B cell (primary cell): ENCODE measurements at regions not wholly inside any gene's neighbourhood (a gene's known extent, or its start where the extent isn't known, plus 50 kb on each side); places are given as distances from the start of the nearest gene placed in this dataset.
"Not testable (repeated sequence)": the region's sequence is repeated elsewhere in the genome, so short reads cannot be mapped to it uniquely, and the experiment has no call there.

Source experiments
- ATAC-seq: fragments of 200-7000 bp; cut with Tn5 transposase; one replicate; pipeline ENCODE4 v1.10.0; 2021; ENCODE audit warnings: low read depth, mild to moderate bottlenecking, moderate number of reproducible peaks, moderate library complexity
- CTCF ChIA-PET: fragments of 350-600 bp; sonication (Branson Sonifier 250); formaldehyde crosslinking; loops from one replicate; lab custom pipeline; 2021; ENCODE audit warnings: antibody characterized with exemption, inconsistent platforms; lab: Charles Lee
- POLR2A ChIA-PET: fragments of 350-600 bp; sonication (Branson Sonifier 250); formaldehyde crosslinking; loops from one replicate; lab custom pipeline; 2021; ENCODE audit warnings: antibody characterized with exemption; lab: Charles Lee
- DNase-seq: peaks from one replicate; pipeline ENCODE4 v3.0.0; 2013
- H2AFZ ChIP-seq: 2 replicates; pipeline ENCODE4 v1.6.1; 2012; ENCODE audit warnings: mild to moderate bottlenecking, low read depth, low read length; ENCODE audit not compliant: insufficient read depth, poor library complexity, severe bottlenecking
- H3K27ac ChIP-seq, 2 donors: 1 replicate in 1 of 2; 2 replicates in 1 of 2; pipeline ENCODE4 v1.5.1; 2012 to 2013; ENCODE audit warnings: low read length in 2 of 2, mild to moderate bottlenecking in 2 of 2, moderate library complexity in 1 of 2
- H3K27me3 ChIP-seq, 4 experiments: fragments of 200-600 bp in 1 of 4; sonication (generic) in 1 of 4; replicated peaks in 1 of 4; 1 replicate in 2 of 4; 2 replicates in 2 of 4; pipeline versions ENCODE4 v1.6.1 to v1.7.0; 2013 to 2016; ENCODE audit warnings: low read length in 3 of 4, mild to moderate bottlenecking in 2 of 4, mixed read lengths in 1 of 4, moderate library complexity in 1 of 4; ENCODE audit not compliant: insufficient read depth in 4 of 4, control insufficient read depth in 3 of 4; ENCODE audit errors: control extremely low read depth in 1 of 4
- H3K36me3 ChIP-seq, 2 experiments: replicated peaks in 1 of 2; 1 replicate in 1 of 2; 2 replicates in 1 of 2; pipeline versions ENCODE4 v1.6.1 to v1.7.1; 2013; ENCODE audit warnings: low read length in 1 of 2; ENCODE audit not compliant: insufficient read depth in 2 of 2, control insufficient read depth in 1 of 2; ENCODE audit errors: control extremely low read depth in 1 of 2, extremely low read depth in 1 of 2
- H3K4me1 ChIP-seq, 2 donors: fragments of 200-600 bp in 1 of 2; sonication (generic) in 1 of 2; 1 replicate in 1 of 2; 2 replicates in 1 of 2; pipeline versions ENCODE4 v1.5.1 to v1.6.1; 2013 to 2017; ENCODE audit warnings: low read length in 2 of 2; ENCODE audit not compliant: control insufficient read depth in 2 of 2, insufficient read depth in 2 of 2
- H3K4me2 ChIP-seq: replicated peaks from 2 replicates; pipeline ENCODE3; 2012; ENCODE audit warnings: mild to moderate bottlenecking, low read depth, low read length; ENCODE audit not compliant: poor library complexity, severe bottlenecking
- H3K4me3 ChIP-seq, 5 experiments: fragments of 200-600 bp in 1 of 5; sonication (generic) in 1 of 5; 1 replicate in 3 of 5; 2 replicates in 2 of 5; pipeline versions ENCODE4 v1.5.1 to v1.7.0; 2011 to 2016; ENCODE audit warnings: low read length in 4 of 5, mild to moderate bottlenecking in 4 of 5, low read depth in 2 of 5, control low read depth in 1 of 5, moderate library complexity in 1 of 5; ENCODE audit not compliant: insufficient read depth in 1 of 5; ENCODE audit errors: control extremely low read depth in 1 of 5, extremely low read depth in 1 of 5
- H3K79me2 ChIP-seq: fragments of 200-600 bp; sonication (generic); one replicate; pipeline ENCODE4 v1.6.0; 2016; ENCODE audit warnings: low read length; ENCODE audit not compliant: control insufficient read depth, insufficient read depth
- H3K9ac ChIP-seq: fragments of 200-600 bp; sonication (generic); 2 replicates; pipeline ENCODE4 v1.6.1; 2017; ENCODE audit warnings: mild to moderate bottlenecking, low read length, moderate library complexity
- H3K9me3 ChIP-seq, 3 donors: one replicate each; pipeline versions ENCODE4 v1.6.1 to v1.7.1; 2013; ENCODE audit warnings: low read length in 2 of 3; ENCODE audit not compliant: control insufficient read depth in 2 of 3, insufficient read depth in 1 of 3; ENCODE audit errors: control extremely low read depth in 1 of 3
- H4K20me1 ChIP-seq: 2 replicates; pipeline ENCODE4 v1.6.0; 2012; ENCODE audit warnings: mild to moderate bottlenecking, low read length; ENCODE audit not compliant: insufficient read depth, control insufficient read depth, poor library complexity, severe bottlenecking
- H3K27ac Mint-ChIP-seq: one replicate; pipeline ENCODE4 v1.8.0; 2021; ENCODE audit warnings: mixed read lengths
- H3K27me3 Mint-ChIP-seq: one replicate; pipeline ENCODE4 v1.8.0; 2021; ENCODE audit warnings: mixed read lengths
- H3K4me1 Mint-ChIP-seq: one replicate; pipeline ENCODE4 v1.8.0; 2021; ENCODE audit warnings: mixed read lengths
- H3K4me3 Mint-ChIP-seq: one replicate; pipeline ENCODE4 v1.8.0; 2021; ENCODE audit warnings: mixed read lengths
- H3K9me3 Mint-ChIP-seq: one replicate; pipeline ENCODE4 v1.8.0; 2022; ENCODE audit warnings: mixed read lengths; ENCODE audit not compliant: insufficient read depth
- CTCF ChIP-seq: fragments of 200-600 bp; IDR thresholded peaks from one replicate; pipeline ENCODE4 v1.8.0; 2022; ENCODE audit warnings: antibody characterized with exemption, mild to moderate bottlenecking
- EZH2 ChIP-seq: IDR thresholded peaks from 2 replicates; pipeline ENCODE4 v1.6.1; 2012; ENCODE audit warnings: borderline replicate concordance, low read depth, mild to moderate bottlenecking, moderate library complexity, low read length; ENCODE audit not compliant: insufficient read depth, poor library complexity, severe bottlenecking
- WGBS: methylation state at CpG from one replicate; pipeline ENCODE4 v1.1.5; 2013; ENCODE audit warnings: missing lambda C conversion rate; ENCODE audit not compliant: insufficient coverage; 5-methylcytosine and 5-hydroxymethylcytosine counted together
- intact Hi-C: fragments of 100-400 bp; cut with micrococcal nuclease; formaldehyde crosslinking; loops from one replicate; pipeline ENCODE4 v1.10.0; 2022

GRCh38 chr1:112817555-112818373, 102.6 kb upstream of the PPM1J start:
- H3K4me2 ChIP-seq, result no peak overlapping the region
- DNase-seq (no peak), ATAC-seq (no peak)
- no peaks in the 10 kb centered on the region for H3K9me3 ChIP-seq
- H3K27ac Mint-ChIP-seq, result no peak overlapping the region
- WGBS, result 86% methylated on average over 4 of the region's 7 CpGs
- H3K4me1 ChIP-seq, result peaks cover 0 to 4% of the 10 kb centered on the region in 2 donors
- peaks cover 18% of the 10 kb centered on the region for H3K27me3 Mint-ChIP-seq
- H3K36me3 ChIP-seq, result no peaks in the 10 kb centered on the region
- intact Hi-C loops, result no loop called here
- no peak overlapping the region for H3K4me3 ChIP-seq
- no peak overlapping the region for H3K4me3 Mint-ChIP-seq
- H3K9me3 Mint-ChIP-seq, result no peaks in the 10 kb centered on the region
- H3K79me2 ChIP-seq, result no peaks in the 10 kb centered on the region
- H4K20me1 ChIP-seq, result no peaks in the 10 kb centered on the region
- ChIA-PET POLR2A (no interaction called here), CTCF (no interaction called here)
- peaks cover 2% of the 10 kb centered on the region for H3K4me1 Mint-ChIP-seq
- H2AFZ ChIP-seq, result no peak overlapping the region
- TF ChIP-seq CTCF (no peak), EZH2 (no peak)
- no peaks in the 10 kb centered on the region for H3K27me3 ChIP-seq
- no peak overlapping the region for H3K9ac ChIP-seq
- no peak overlapping the region for H3K27ac ChIP-seq

GRCh38 chr1:112815376-112815775, 100.2 kb upstream of the PPM1J start:
- ATAC-seq, result no peak
- H3K4me1 Mint-ChIP-seq, result peaks cover 2% of the 10 kb centered on the region
- ChIA-PET CTCF (no interaction called here), POLR2A (no interaction called here)
- intact Hi-C loops, result no loop called here
- no peak overlapping the region for H3K27ac Mint-ChIP-seq
- Histone ChIP-seq H3K9me3 (no peaks in the 10 kb centered on the region), H3K27ac (no peak overlapping the region), H3K79me2 (no peaks in the 10 kb centered on the region), H3K27me3 (no peaks in the 10 kb centered on the region), H3K4me1 (peaks cover 0 to 4% of the 10 kb centered on the region in 2 donors), H3K36me3 (no peaks in the 10 kb centered on the region), H4K20me1 (no peaks in the 10 kb centered on the region), H3K9ac (no peak overlapping the region), H3K4me3 (no peak overlapping the region), H2AFZ (no peak overlapping the region), H3K4me2 (no peak overlapping the region)
- DNase-seq, result no peak
- TF ChIP-seq EZH2 (no peak), CTCF (no peak)
- H3K4me3 Mint-ChIP-seq, result no peak overlapping the region
- H3K9me3 Mint-ChIP-seq, result no peaks in the 10 kb centered on the region
- no CpG with 5 or more reads among the region's 5 CpGs for WGBS
- peaks cover 20% of the 10 kb centered on the region for H3K27me3 Mint-ChIP-seq

DNA sequence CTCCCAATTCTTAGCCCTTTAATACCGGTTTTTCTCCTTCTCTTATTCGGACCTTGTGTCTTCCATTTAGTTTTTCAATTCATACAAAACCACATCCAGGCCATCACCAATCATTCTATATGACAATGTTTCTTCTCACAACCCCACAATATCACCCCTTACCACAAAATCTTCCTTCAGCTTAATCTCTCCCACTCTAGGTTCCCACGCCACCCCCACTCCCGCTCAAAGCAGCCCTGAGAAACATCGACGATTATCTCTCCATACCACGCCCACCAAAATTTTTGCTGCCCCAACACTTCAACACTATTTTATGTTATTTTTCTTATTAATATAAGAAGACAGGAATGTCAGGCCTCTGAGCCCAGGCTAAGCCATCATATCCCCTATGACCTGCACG, 99.5 kb upstream of the PPM1J start:
- H3K36me3 ChIP-seq, H3K79me2 ChIP-seq, H3K4me2 ChIP-seq, H3K9me3 Mint-ChIP-seq, H3K27ac Mint-ChIP-seq, H2AFZ ChIP-seq, POLR2A ChIA-PET, ATAC-seq, H3K9ac ChIP-seq, CTCF ChIA-PET, intact Hi-C loops, H3K4me3 Mint-ChIP-seq, H4K20me1 ChIP-seq, H3K4me1 Mint-ChIP-seq, H3K4me3 ChIP-seq, H3K4me1 ChIP-seq, DNase-seq, H3K9me3 ChIP-seq, H3K27me3 ChIP-seq, H3K27ac ChIP-seq: not testable (repeated sequence)
- 97% methylated on average over 5 of the region's 8 CpGs for WGBS
- H3K27me3 Mint-ChIP-seq, result peaks cover 17% of the 10 kb centered on the region
